GM12892 (cell line): ENCODE measurements at regions not wholly inside any gene's neighbourhood (a gene's known extent, or its start where the extent isn't known, plus 50 kb on each side); places are given as distances from the start of the nearest gene placed in this dataset.
"Not testable (repeated sequence)": the region's sequence is repeated elsewhere in the genome, so short reads cannot be mapped to it uniquely, and the experiment has no call there.

Experiments used
- DNase-seq: peaks from one replicate; pipeline ENCODE4 v3.0.0; 2011; ENCODE audit not compliant: insufficient read length
- FAIRE-seq: peaks from 2 replicates; lab custom pipeline; 2011; peaks lifted over from hg19 to GRCh38; lab: Jason Lieb, UNC
- POLR2A ChIP-seq: IDR thresholded peaks from 2 replicates; pipeline ENCODE4 v1.6.1; 2011; ENCODE audit warnings: low read depth, low read length, control low read depth
- POLR2AphosphoS5 ChIP-seq: IDR thresholded peaks from 2 replicates; pipeline ENCODE4 v1.6.1; 2011; ENCODE audit warnings: low read depth, low read length, control low read depth
- TAF1 ChIP-seq: IDR thresholded peaks from 2 replicates; pipeline ENCODE4 v1.6.1; 2011; ENCODE audit warnings: low read depth, mild to moderate bottlenecking, control low read depth, low read length, borderline replicate concordance

- TF ChIP-seq TAF1 (no peak), POLR2AphosphoS5 (no peak), POLR2A (no peak)
- no peak for DNase-seq
- FAIRE-seq = no peak
Measured at GRCh38 chr6:115159733-115160132, 816.9 kb upstream of the HS3ST5 start.

DNA sequence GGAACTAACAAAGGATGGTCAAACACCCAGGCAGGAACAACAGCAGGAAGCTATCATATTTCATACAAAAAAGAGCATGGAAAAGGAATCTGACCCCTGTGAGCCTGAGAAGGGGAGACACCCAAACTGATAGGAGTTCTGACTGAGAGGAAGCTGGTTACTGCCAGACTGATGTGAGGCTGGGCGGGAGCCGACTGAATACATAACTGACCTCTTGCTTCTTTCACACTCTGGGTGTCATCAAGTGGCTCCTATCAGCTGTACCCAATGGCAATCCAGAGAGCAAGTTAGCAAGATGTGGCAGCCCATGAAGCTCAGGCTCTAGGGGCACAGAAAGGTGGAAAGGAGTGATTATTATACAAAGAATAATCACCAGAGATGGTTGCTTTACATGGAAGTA lies 795.1 kb upstream of the HS3ST5 start:
- no peak for DNase-seq
- TF ChIP-seq POLR2A (no peak), POLR2AphosphoS5 (no peak), TAF1 (no peak)
- FAIRE-seq = no peak

DNA sequence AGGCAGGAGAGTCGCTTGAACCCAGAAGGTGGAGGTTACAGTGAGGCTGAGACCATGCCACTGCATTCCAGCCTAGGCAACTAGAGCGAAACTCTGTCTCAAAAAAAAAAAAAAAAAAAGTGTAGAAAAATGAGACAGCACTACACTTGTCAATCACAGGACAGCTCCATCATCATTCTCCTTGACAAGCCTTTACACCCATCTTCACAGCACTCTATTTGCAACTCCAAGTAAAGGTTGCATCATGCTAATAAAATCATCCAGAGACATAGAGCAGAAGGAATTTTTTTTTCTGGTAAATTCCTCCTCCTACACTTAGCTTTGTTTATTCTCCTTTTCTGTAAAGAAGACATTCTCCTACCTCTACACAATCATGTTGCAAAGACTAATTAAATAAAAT lies 791.0 kb upstream of the HS3ST5 start:
- TF ChIP-seq POLR2AphosphoS5 (no peak), POLR2A (no peak), TAF1 (no peak)
- DNase-seq = no peak
- no peak for FAIRE-seq

GRCh38 chr6:115131709-115132490 lies 789.1 kb upstream of the HS3ST5 start:
- no peak for DNase-seq
- TF ChIP-seq POLR2A (no peak), POLR2AphosphoS5 (no peak), TAF1 (no peak)
- no peak for FAIRE-seq

DNA sequence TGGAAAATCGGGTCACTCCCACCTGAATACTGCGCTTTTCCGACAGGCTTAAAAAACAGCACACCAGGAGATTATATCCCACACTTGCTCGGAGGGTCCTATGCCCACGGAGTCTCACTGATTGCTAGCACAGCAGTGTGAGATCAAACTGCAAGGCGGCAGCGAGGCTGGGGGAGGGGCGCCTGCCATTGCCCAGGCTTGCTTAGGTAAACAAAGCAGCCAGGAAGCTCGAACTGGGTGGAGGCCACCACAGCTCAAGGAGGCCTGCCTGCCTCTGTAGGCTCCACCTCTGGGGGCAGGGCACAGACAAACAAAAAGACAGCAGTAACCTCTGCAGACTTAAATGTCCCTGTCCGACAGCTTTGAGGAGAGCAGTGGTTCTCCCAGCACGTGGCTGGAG lies 778.7 kb upstream of the HS3ST5 start:
- not testable (repeated sequence) for DNase-seq, FAIRE-seq

DNA sequence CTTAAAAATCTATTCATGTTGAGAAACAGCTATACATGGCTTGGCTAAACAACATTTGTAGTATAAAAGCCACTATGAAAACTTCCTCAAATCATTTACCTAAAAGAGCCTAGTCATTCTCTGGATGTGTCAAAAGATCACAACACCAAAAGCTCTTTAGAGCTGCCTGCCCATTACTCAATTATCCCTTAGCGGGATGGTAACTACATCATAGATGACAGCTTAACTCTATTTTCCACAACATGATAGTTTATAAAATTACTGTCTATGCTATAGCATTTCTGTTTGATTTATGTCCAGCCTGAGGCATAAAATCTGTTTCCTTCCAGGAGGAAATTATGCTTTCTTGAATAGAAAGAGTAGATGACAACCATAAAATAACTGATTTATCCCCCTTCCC lies 777.6 kb upstream of the HS3ST5 start:
- DNase-seq (no peak), FAIRE-seq (no peak)
- TF ChIP-seq POLR2AphosphoS5 (no peak), POLR2A (no peak), TAF1 (no peak)

GRCh38 chr6:115091461-115091860 lies 748.6 kb upstream of the HS3ST5 start:
- TF ChIP-seq TAF1 (no peak), POLR2AphosphoS5 (no peak), POLR2A (no peak)
- DNase-seq (no peak), FAIRE-seq (no peak)

GRCh38 chr6:115078555-115078954 lies 735.7 kb upstream of the HS3ST5 start:
- FAIRE-seq (no peak), DNase-seq (no peak)
- TF ChIP-seq TAF1 = no peak
- no peak for TF ChIP-seq POLR2AphosphoS5
- no peak for TF ChIP-seq POLR2A

GRCh38 chr6:115071962-115072361 lies 729.1 kb upstream of the HS3ST5 start:
- DNase-seq (no peak), FAIRE-seq (no peak)
- TF ChIP-seq POLR2AphosphoS5 = no peak
- no peak for TF ChIP-seq POLR2A
- no peak for TF ChIP-seq TAF1

DNA sequence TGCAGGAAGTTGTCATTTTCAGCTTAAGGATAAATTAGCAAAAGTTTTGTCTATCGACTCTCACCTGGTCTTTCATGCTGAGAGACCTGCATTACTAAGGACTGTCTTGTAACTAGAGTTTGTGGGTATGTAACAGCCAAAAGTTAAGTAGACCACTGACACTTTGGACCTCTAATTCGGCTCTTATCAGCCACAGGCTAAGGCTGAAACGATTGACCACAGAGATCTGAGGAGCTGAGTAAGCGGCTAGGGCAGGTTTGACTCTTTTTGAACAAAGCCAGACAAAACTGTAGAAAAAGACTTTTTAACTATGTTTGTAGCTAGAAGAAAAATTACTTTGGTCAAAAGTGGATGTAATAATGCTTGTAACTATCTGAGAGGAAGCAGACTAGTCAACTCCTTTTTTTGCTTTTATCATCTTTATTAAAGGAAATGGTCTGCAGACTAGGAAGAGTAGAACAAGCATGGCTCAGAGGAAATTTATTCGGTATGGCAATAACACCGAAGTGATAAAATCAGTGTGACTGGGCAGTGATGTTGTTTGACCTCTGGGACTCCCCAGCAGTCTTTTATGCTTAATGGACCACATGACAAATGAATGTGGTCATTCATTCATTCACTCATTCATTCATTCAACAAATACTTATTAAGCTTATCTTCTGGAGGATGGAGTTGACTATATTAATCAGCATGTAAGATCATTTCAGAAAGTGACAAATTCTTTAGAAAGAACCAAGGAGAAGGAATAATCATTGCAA lies 725.0 kb upstream of the HS3ST5 start:
- DNase-seq (no peak), FAIRE-seq (no peak)
- TF ChIP-seq POLR2AphosphoS5 (no peak), POLR2A (no peak), TAF1 (no peak)

DNA sequence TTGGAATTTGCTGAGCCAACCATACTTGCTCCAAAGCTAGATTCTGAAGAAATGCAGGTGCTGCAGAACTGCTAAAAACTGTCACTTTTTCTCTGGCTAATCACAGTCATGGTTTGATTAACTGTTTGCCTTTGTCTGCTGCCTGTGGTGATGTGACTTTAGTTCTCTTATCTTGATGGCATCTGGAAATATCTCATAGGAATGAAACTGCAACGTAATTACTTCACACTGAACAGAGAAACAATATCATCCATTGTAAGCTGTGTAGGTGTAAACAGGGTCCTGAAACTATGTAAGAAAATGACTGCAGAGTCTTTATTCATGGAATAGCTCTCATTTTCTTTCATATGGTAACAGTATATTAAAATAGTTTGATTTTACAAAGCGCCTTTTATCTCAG lies 721.9 kb upstream of the HS3ST5 start:
- DNase-seq = no peak
- TF ChIP-seq POLR2AphosphoS5 (no peak), POLR2A (no peak), TAF1 (no peak)
- no peak for FAIRE-seq

GRCh38 chr6:115060581-115060980 lies 717.8 kb upstream of the HS3ST5 start:
- TF ChIP-seq TAF1 (no peak), POLR2A (no peak), POLR2AphosphoS5 (no peak)
- FAIRE-seq (no peak), DNase-seq (no peak)
